Mucosa of descending colon (tissue), 3 donors: ENCODE measurements at regions not wholly inside any gene's neighbourhood (a gene's known extent, or its start where the extent isn't known, plus 50 kb on each side); places are given as distances from the start of the nearest gene placed in this dataset.

Experiments
- ATAC-seq: fragments of 200-7000 bp; cut with Tn5 transposase; one replicate; pipeline ENCODE4 v1.9.1; 2020; ENCODE audit warnings: mild to moderate bottlenecking, moderate library complexity
- DNase-seq, 3 donors: peaks; one replicate each; pipeline ENCODE4 v3.0.0-alpha.2; 2020
- H3K36me3 ChIP-seq: fragments of 200-600 bp; one replicate; pipeline ENCODE4 v1.8.0; 2021; ENCODE audit warnings: low read depth, mild to moderate bottlenecking
- H3K4me1 ChIP-seq: fragments of 200-600 bp; one replicate; pipeline ENCODE4 v1.8.0; 2021; ENCODE audit warnings: low read depth, mild to moderate bottlenecking
- H3K4me3 ChIP-seq: fragments of 200-600 bp; one replicate; pipeline ENCODE4 v1.8.0; 2021; ENCODE audit warnings: mild to moderate bottlenecking
- H3K9me3 ChIP-seq: fragments of 200-600 bp; one replicate; pipeline ENCODE4 v1.8.0; 2021; ENCODE audit warnings: mild to moderate bottlenecking
- intact Hi-C, 2 donors: fragments of 100-400 bp; cut with DNase I in 1 of 2; cut with micrococcal nuclease in 1 of 2; formaldehyde crosslinking; loops; one replicate each; pipeline versions ENCODE4 v1.11.0 to v1.11.1; 2022; cut with DNase I, micrococcal nuclease
- TF ChIP-seq, protein P1 (sequence below): fragments of 200-600 bp; IDR thresholded peaks from one replicate; pipeline ENCODE4 v1.8.0; 2022; ENCODE audit warnings: antibody characterized with exemption, mild to moderate bottlenecking
- donor health status: DM: no; HTN: no; CAD: no; lungs with moderate emphysema.
- donor health status: DM: no; HTN: no; CAD: no.
- donor health status: DM: no; HTN: yes; CAD: no.

DNA sequence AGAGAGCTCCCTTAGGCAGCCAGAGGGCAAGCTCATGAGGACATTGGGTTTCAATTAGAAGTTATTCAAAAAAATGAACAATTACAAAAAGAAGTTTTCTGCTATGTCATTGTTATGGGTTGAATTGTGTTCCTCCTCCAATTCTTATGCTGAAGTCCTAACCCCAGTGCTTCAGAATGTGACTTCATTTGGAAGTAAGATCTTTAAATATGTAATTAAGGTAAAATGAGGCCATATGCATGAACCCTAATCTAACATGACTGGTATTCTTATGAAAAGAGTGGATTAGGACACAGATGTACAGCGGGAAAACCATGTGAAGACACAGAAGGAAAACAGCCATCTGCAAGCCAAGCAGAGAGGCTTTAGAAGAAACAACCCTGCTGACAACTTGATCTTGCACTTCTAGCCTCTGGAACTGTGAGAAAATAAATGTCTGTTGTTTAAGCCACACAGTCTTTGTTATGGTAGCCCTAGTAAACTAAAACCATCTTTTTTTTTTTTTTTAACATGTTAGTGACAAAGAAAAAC lies 929.6 kb downstream of the EPHA3 start:
- Histone ChIP-seq H3K36me3 (no peaks in the 10 kb centered on the region), H3K4me3 (no peak overlapping the region), H3K4me1 (no peaks in the 10 kb centered on the region), H3K9me3 (no peaks in the 10 kb centered on the region)
- TF ChIP-seq, protein P1, sequence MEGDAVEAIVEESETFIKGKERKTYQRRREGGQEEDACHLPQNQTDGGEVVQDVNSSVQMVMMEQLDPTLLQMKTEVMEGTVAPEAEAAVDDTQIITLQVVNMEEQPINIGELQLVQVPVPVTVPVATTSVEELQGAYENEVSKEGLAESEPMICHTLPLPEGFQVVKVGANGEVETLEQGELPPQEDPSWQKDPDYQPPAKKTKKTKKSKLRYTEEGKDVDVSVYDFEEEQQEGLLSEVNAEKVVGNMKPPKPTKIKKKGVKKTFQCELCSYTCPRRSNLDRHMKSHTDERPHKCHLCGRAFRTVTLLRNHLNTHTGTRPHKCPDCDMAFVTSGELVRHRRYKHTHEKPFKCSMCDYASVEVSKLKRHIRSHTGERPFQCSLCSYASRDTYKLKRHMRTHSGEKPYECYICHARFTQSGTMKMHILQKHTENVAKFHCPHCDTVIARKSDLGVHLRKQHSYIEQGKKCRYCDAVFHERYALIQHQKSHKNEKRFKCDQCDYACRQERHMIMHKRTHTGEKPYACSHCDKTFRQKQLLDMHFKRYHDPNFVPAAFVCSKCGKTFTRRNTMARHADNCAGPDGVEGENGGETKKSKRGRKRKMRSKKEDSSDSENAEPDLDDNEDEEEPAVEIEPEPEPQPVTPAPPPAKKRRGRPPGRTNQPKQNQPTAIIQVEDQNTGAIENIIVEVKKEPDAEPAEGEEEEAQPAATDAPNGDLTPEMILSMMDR: no peak
- DNase-seq (no peak), ATAC-seq (no peak)
- intact Hi-C loops: no loop called here

DNA sequence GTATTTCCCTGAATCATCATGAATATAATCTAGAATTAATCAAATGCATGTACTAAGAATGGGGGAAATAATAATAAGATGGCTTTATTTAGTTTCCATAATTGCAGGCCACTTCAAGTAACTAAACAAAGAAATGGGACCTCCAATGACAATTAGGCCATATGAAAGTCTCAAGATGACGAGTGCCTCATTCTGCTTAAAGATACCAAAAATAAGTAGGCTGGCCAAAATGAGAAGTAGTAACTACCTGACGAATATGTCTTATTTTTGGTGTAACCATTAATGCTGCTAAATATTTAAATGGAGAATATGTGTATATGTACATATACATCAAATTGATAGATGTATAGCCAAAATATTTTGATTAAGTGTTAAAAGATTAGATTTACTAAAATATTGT lies 932.6 kb downstream of the EPHA3 start:
- H3K4me3 ChIP-seq: no peak overlapping the region
- TF ChIP-seq, protein P1: no peak
- H3K9me3 ChIP-seq: no peaks in the 10 kb centered on the region
- H3K4me1 ChIP-seq: no peaks in the 10 kb centered on the region
- intact Hi-C loops: no loop called here
- DNase-seq (no peak), ATAC-seq (no peak)
- no peaks in the 10 kb centered on the region for H3K36me3 ChIP-seq

DNA sequence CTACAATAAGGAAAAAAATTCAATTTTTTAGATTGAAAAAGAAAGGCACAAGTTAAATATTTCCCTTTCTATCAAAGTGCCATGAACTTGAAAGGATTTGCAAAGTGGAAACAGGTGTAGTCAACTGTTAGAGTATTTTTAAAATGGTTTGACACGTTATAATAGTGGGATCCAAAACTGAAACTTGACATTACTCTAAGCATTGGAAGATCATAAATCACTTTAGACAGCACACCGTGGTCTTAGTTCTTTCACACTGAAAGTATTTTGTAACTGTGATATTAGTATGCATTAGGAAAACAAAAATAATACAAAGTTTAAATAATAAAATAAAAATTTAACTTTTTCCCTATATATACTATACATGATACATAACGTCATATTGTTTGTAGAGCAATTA lies 933.1 kb downstream of the EPHA3 start:
- H3K9me3 ChIP-seq: no peaks in the 10 kb centered on the region
- DNase-seq (no peak), ATAC-seq (no peak)
- intact Hi-C loops: no loop called here
- TF ChIP-seq, protein P1: no peak
- no peak overlapping the region for H3K4me3 ChIP-seq
- no peaks in the 10 kb centered on the region for H3K36me3 ChIP-seq
- no peaks in the 10 kb centered on the region for H3K4me1 ChIP-seq

- ATAC-seq (no peak), DNase-seq (no peak)
- Histone ChIP-seq H3K9me3 (no peaks in the 10 kb centered on the region), H3K4me3 (no peak overlapping the region), H3K36me3 (no peaks in the 10 kb centered on the region), H3K4me1 (no peaks in the 10 kb centered on the region)
- TF ChIP-seq, protein P1: no peak
- intact Hi-C loops: no loop called here
These were observed 934.6 kb downstream of the EPHA3 start for GRCh38 chr3:90041995-90042394.

- no peaks in the 10 kb centered on the region for H3K36me3 ChIP-seq
- TF ChIP-seq, protein P1: no peak
- intact Hi-C loops: no loop called here
- no peaks in the 10 kb centered on the region for H3K9me3 ChIP-seq
- no peak for DNase-seq
- no peak overlapping the region for H3K4me3 ChIP-seq
- no peaks in the 10 kb centered on the region for H3K4me1 ChIP-seq
- ATAC-seq: no peak
These were observed 935.9 kb downstream of the EPHA3 start for GRCh38 chr3:90043287-90043686.
